Neural cell (in vitro differentiated cells): ENCODE measurements at regions not wholly inside any gene's neighbourhood (a gene's known extent, or its start where the extent isn't known, plus 50 kb on each side); places are given as distances from the start of the nearest gene placed in this dataset.

Source experiments
- H2AFZ ChIP-seq: fragments of 200-600, 300-800 bp; sonication (generic), shearing (Covaris generic); 2 replicates; pipeline ENCODE4 v1.6.0; 2014; ENCODE audit warnings: low read depth, mild to moderate bottlenecking, antibody characterized with exemption, low read length, moderate library complexity
- H3F3A ChIP-seq: fragments of 200-600 bp; shearing (Covaris generic); 2 replicates; pipeline ENCODE4 v1.6.1; 2016; ENCODE audit warnings: mild to moderate bottlenecking, moderate library complexity, mixed read lengths, antibody characterized with exemption, low read length; ENCODE audit not compliant: insufficient read depth, poor library complexity, severe bottlenecking
- H3K27ac ChIP-seq: fragments of 200-600, 300-800 bp; sonication (generic), shearing (Covaris generic); 2 replicates; pipeline ENCODE4 v1.5.1; 2014; ENCODE audit warnings: mild to moderate bottlenecking, low read length, moderate library complexity
- H3K27me3 ChIP-seq: fragments of 300-800, 200-600 bp; sonication (generic), shearing (Covaris generic); 2 replicates; pipeline ENCODE4 v1.6.0; 2014; ENCODE audit warnings: mild to moderate bottlenecking, low read depth, low read length, moderate library complexity; ENCODE audit not compliant: insufficient read depth
- H3K36me3 ChIP-seq: fragments of 300-800, 200-600 bp; sonication (generic), shearing (Covaris generic); 2 replicates; pipeline ENCODE4 v1.5.1; 2014; ENCODE audit warnings: mild to moderate bottlenecking, antibody characterized with exemption, low read length, moderate library complexity; ENCODE audit not compliant: insufficient read depth
- H3K4me2 ChIP-seq: fragments of 300-800, 200-600 bp; sonication (generic), shearing (Covaris generic); 2 replicates; pipeline ENCODE4 v1.6.0; 2014; ENCODE audit warnings: mild to moderate bottlenecking, low read length
- H3K4me3 ChIP-seq: fragments of 300-800, 200-600 bp; sonication (generic), shearing (Covaris generic); 2 replicates; pipeline ENCODE4 v1.5.1; 2014; ENCODE audit warnings: mild to moderate bottlenecking, low read length, moderate library complexity
- H3K79me2 ChIP-seq: fragments of 200-600 bp; shearing (Covaris generic); replicated peaks from 2 replicates; pipeline ENCODE4 v1.6.0; 2014; ENCODE audit warnings: mild to moderate bottlenecking, low read length, moderate library complexity; ENCODE audit not compliant: insufficient read depth
- H3K9ac ChIP-seq: fragments of 300-800, 200-600 bp; sonication (generic), shearing (Covaris generic); 2 replicates; pipeline ENCODE4 v1.6.1; 2016; ENCODE audit warnings: mild to moderate bottlenecking, low read length, mixed read lengths
- H3K9me2 ChIP-seq: fragments of 200-600 bp; shearing (Covaris generic); 2 replicates; pipeline ENCODE4 v1.6.1; 2016; ENCODE audit warnings: mild to moderate bottlenecking, low read length, mixed read lengths; ENCODE audit not compliant: insufficient read depth
- H3K9me3 ChIP-seq: fragments of 200-600, 300-800 bp; sonication (generic), shearing (Covaris generic); 2 replicates; pipeline ENCODE4 v1.6.1; 2016; ENCODE audit warnings: mild to moderate bottlenecking, mixed run types, low read length, moderate library complexity, mixed read lengths
- H4K20me1 ChIP-seq: fragments of 200-600 bp; shearing (Covaris generic); 2 replicates; pipeline ENCODE4 v1.6.1; 2016; ENCODE audit warnings: mild to moderate bottlenecking, mixed run types; ENCODE audit not compliant: insufficient read depth
- EP300 ChIP-seq: fragments of 450-650 bp; conservative IDR thresholded peaks from 2 replicates; pipeline ENCODE4 v1.6.1; 2014; ENCODE audit warnings: antibody characterized with exemption, mild to moderate bottlenecking, moderate library complexity; ENCODE audit not compliant: poor library complexity, severe bottlenecking
- EZH2 ChIP-seq: fragments of 200-600, 300-800 bp; shearing (Covaris generic), sonication (generic); IDR thresholded peaks from 2 replicates; pipeline ENCODE4 v1.6.1; 2014; ENCODE audit warnings: antibody characterized with exemption, low read length, borderline replicate concordance, mild to moderate bottlenecking; ENCODE audit not compliant: insufficient read depth, poor library complexity, severe bottlenecking
- MXI1 ChIP-seq: fragments of 450-650 bp; conservative IDR thresholded peaks from 2 replicates; pipeline ENCODE4 v1.6.1; 2014; ENCODE audit warnings: antibody characterized with exemption, mild to moderate bottlenecking; ENCODE audit not compliant: poor library complexity, severe bottlenecking
- POLR2AphosphoS5 ChIP-seq: IDR thresholded peaks from 2 replicates; pipeline ENCODE4 v1.6.1; 2012
- SMC3 ChIP-seq: fragments of 450-650 bp; conservative IDR thresholded peaks from 2 replicates; pipeline ENCODE4 v1.6.1; 2014; ENCODE audit warnings: antibody characterized with exemption, mild to moderate bottlenecking, moderate library complexity; ENCODE audit not compliant: poor library complexity
- TAF1 ChIP-seq: IDR thresholded peaks from 2 replicates; pipeline ENCODE4 v1.6.1; 2012; ENCODE audit warnings: low read depth
- TF ChIP-seq, protein P1 (sequence below): IDR thresholded peaks from 2 replicates; pipeline ENCODE4 v1.6.1; 2012; ENCODE audit warnings: borderline replicate concordance
- TF ChIP-seq, protein P2 (sequence below): fragments of 450-650 bp; IDR thresholded peaks from 2 replicates; pipeline ENCODE4 v1.5.1; 2014; ENCODE audit warnings: antibody characterized with exemption, mild to moderate bottlenecking, moderate library complexity; ENCODE audit not compliant: poor library complexity, severe bottlenecking

- no peaks in the 10 kb centered on the region for H4K20me1 ChIP-seq
- no peak overlapping the region for H3K4me2 ChIP-seq
- no peaks in the 10 kb centered on the region for H3F3A ChIP-seq
- H3K9ac ChIP-seq = no peak overlapping the region
- H3K4me3 ChIP-seq = no peak overlapping the region
- TF ChIP-seq MXI1 (no peak), POLR2AphosphoS5 (no peak), SMC3 (no peak), EZH2 (no peak)
- TF ChIP-seq, protein P1, sequence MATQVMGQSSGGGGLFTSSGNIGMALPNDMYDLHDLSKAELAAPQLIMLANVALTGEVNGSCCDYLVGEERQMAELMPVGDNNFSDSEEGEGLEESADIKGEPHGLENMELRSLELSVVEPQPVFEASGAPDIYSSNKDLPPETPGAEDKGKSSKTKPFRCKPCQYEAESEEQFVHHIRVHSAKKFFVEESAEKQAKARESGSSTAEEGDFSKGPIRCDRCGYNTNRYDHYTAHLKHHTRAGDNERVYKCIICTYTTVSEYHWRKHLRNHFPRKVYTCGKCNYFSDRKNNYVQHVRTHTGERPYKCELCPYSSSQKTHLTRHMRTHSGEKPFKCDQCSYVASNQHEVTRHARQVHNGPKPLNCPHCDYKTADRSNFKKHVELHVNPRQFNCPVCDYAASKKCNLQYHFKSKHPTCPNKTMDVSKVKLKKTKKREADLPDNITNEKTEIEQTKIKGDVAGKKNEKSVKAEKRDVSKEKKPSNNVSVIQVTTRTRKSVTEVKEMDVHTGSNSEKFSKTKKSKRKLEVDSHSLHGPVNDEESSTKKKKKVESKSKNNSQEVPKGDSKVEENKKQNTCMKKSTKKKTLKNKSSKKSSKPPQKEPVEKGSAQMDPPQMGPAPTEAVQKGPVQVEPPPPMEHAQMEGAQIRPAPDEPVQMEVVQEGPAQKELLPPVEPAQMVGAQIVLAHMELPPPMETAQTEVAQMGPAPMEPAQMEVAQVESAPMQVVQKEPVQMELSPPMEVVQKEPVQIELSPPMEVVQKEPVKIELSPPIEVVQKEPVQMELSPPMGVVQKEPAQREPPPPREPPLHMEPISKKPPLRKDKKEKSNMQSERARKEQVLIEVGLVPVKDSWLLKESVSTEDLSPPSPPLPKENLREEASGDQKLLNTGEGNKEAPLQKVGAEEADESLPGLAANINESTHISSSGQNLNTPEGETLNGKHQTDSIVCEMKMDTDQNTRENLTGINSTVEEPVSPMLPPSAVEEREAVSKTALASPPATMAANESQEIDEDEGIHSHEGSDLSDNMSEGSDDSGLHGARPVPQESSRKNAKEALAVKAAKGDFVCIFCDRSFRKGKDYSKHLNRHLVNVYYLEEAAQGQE = no peak
- TF ChIP-seq, protein P2, sequence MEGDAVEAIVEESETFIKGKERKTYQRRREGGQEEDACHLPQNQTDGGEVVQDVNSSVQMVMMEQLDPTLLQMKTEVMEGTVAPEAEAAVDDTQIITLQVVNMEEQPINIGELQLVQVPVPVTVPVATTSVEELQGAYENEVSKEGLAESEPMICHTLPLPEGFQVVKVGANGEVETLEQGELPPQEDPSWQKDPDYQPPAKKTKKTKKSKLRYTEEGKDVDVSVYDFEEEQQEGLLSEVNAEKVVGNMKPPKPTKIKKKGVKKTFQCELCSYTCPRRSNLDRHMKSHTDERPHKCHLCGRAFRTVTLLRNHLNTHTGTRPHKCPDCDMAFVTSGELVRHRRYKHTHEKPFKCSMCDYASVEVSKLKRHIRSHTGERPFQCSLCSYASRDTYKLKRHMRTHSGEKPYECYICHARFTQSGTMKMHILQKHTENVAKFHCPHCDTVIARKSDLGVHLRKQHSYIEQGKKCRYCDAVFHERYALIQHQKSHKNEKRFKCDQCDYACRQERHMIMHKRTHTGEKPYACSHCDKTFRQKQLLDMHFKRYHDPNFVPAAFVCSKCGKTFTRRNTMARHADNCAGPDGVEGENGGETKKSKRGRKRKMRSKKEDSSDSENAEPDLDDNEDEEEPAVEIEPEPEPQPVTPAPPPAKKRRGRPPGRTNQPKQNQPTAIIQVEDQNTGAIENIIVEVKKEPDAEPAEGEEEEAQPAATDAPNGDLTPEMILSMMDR = no peak
- H3K79me2 ChIP-seq = no peaks in the 10 kb centered on the region
- H3K36me3 ChIP-seq = no peaks in the 10 kb centered on the region
- H3K27me3 ChIP-seq = no peaks in the 10 kb centered on the region
- no peak overlapping the region for H3K27ac ChIP-seq
- H3K9me2 ChIP-seq = no peaks in the 10 kb centered on the region
- H3K9me3 ChIP-seq = no peaks in the 10 kb centered on the region
- no peak overlapping the region for H2AFZ ChIP-seq
Measured at GRCh38 chr9:108017671-108018070, 528.1 kb upstream of the KLF4 start.

GRCh38 chr9:108016446-108016845, 526.9 kb upstream of the KLF4 start:
- Histone ChIP-seq H3K9ac (no peak overlapping the region), H3K27me3 (no peaks in the 10 kb centered on the region), H3K36me3 (no peaks in the 10 kb centered on the region), H3K27ac (no peak overlapping the region), H3K9me2 (no peaks in the 10 kb centered on the region), H4K20me1 (no peaks in the 10 kb centered on the region), H2AFZ (no peak overlapping the region), H3K79me2 (no peaks in the 10 kb centered on the region), H3F3A (no peaks in the 10 kb centered on the region), H3K4me3 (no peak overlapping the region), H3K4me2 (no peak overlapping the region), H3K9me3 (no peaks in the 10 kb centered on the region)
- TF ChIP-seq TAF1 (no peak), EP300 (no peak), SMC3 (no peak), EZH2 (no peak), MXI1 (no peak)
- TF ChIP-seq, protein P1 = no peak
